B cell (primary cell): ENCODE measurements at regions not wholly inside any gene's neighbourhood (a gene's known extent, or its start where the extent isn't known, plus 50 kb on each side); places are given as distances from the start of the nearest gene placed in this dataset.

Source experiments
- ATAC-seq: fragments of 200-7000 bp; cut with Tn5 transposase; one replicate; pipeline ENCODE4 v1.10.0; 2021; ENCODE audit warnings: low read depth, mild to moderate bottlenecking, moderate number of reproducible peaks, moderate library complexity
- CTCF ChIA-PET: fragments of 350-600 bp; sonication (Branson Sonifier 250); formaldehyde crosslinking; loops from one replicate; lab custom pipeline; 2021; ENCODE audit warnings: antibody characterized with exemption, inconsistent platforms; lab: Charles Lee
- POLR2A ChIA-PET: fragments of 350-600 bp; sonication (Branson Sonifier 250); formaldehyde crosslinking; loops from one replicate; lab custom pipeline; 2021; ENCODE audit warnings: antibody characterized with exemption; lab: Charles Lee
- DNase-seq: peaks from one replicate; pipeline ENCODE4 v3.0.0; 2013
- H2AFZ ChIP-seq: 2 replicates; pipeline ENCODE4 v1.6.1; 2012; ENCODE audit warnings: mild to moderate bottlenecking, low read depth, low read length; ENCODE audit not compliant: insufficient read depth, poor library complexity, severe bottlenecking
- H3K27ac ChIP-seq, 2 donors: 1 replicate in 1 of 2; 2 replicates in 1 of 2; pipeline ENCODE4 v1.5.1; 2012 to 2013; ENCODE audit warnings: low read length in 2 of 2, mild to moderate bottlenecking in 2 of 2, moderate library complexity in 1 of 2
- H3K27me3 ChIP-seq, 4 experiments: fragments of 200-600 bp in 1 of 4; sonication (generic) in 1 of 4; replicated peaks in 1 of 4; 1 replicate in 2 of 4; 2 replicates in 2 of 4; pipeline versions ENCODE4 v1.6.1 to v1.7.0; 2013 to 2016; ENCODE audit warnings: low read length in 3 of 4, mild to moderate bottlenecking in 2 of 4, mixed read lengths in 1 of 4, moderate library complexity in 1 of 4; ENCODE audit not compliant: insufficient read depth in 4 of 4, control insufficient read depth in 3 of 4; ENCODE audit errors: control extremely low read depth in 1 of 4
- H3K36me3 ChIP-seq, 2 experiments: replicated peaks in 1 of 2; 1 replicate in 1 of 2; 2 replicates in 1 of 2; pipeline versions ENCODE4 v1.6.1 to v1.7.1; 2013; ENCODE audit warnings: low read length in 1 of 2; ENCODE audit not compliant: insufficient read depth in 2 of 2, control insufficient read depth in 1 of 2; ENCODE audit errors: control extremely low read depth in 1 of 2, extremely low read depth in 1 of 2
- H3K4me1 ChIP-seq, 2 donors: fragments of 200-600 bp in 1 of 2; sonication (generic) in 1 of 2; 1 replicate in 1 of 2; 2 replicates in 1 of 2; pipeline versions ENCODE4 v1.5.1 to v1.6.1; 2013 to 2017; ENCODE audit warnings: low read length in 2 of 2; ENCODE audit not compliant: control insufficient read depth in 2 of 2, insufficient read depth in 2 of 2
- H3K4me2 ChIP-seq: replicated peaks from 2 replicates; pipeline ENCODE3; 2012; ENCODE audit warnings: mild to moderate bottlenecking, low read depth, low read length; ENCODE audit not compliant: poor library complexity, severe bottlenecking
- H3K4me3 ChIP-seq, 5 experiments: fragments of 200-600 bp in 1 of 5; sonication (generic) in 1 of 5; 1 replicate in 3 of 5; 2 replicates in 2 of 5; pipeline versions ENCODE4 v1.5.1 to v1.7.0; 2011 to 2016; ENCODE audit warnings: low read length in 4 of 5, mild to moderate bottlenecking in 4 of 5, low read depth in 2 of 5, control low read depth in 1 of 5, moderate library complexity in 1 of 5; ENCODE audit not compliant: insufficient read depth in 1 of 5; ENCODE audit errors: control extremely low read depth in 1 of 5, extremely low read depth in 1 of 5
- H3K79me2 ChIP-seq: fragments of 200-600 bp; sonication (generic); one replicate; pipeline ENCODE4 v1.6.0; 2016; ENCODE audit warnings: low read length; ENCODE audit not compliant: control insufficient read depth, insufficient read depth
- H3K9ac ChIP-seq: fragments of 200-600 bp; sonication (generic); 2 replicates; pipeline ENCODE4 v1.6.1; 2017; ENCODE audit warnings: mild to moderate bottlenecking, low read length, moderate library complexity
- H3K9me3 ChIP-seq, 3 donors: one replicate each; pipeline versions ENCODE4 v1.6.1 to v1.7.1; 2013; ENCODE audit warnings: low read length in 2 of 3; ENCODE audit not compliant: control insufficient read depth in 2 of 3, insufficient read depth in 1 of 3; ENCODE audit errors: control extremely low read depth in 1 of 3
- H4K20me1 ChIP-seq: 2 replicates; pipeline ENCODE4 v1.6.0; 2012; ENCODE audit warnings: mild to moderate bottlenecking, low read length; ENCODE audit not compliant: insufficient read depth, control insufficient read depth, poor library complexity, severe bottlenecking
- H3K27ac Mint-ChIP-seq: one replicate; pipeline ENCODE4 v1.8.0; 2021; ENCODE audit warnings: mixed read lengths
- H3K27me3 Mint-ChIP-seq: one replicate; pipeline ENCODE4 v1.8.0; 2021; ENCODE audit warnings: mixed read lengths
- H3K4me1 Mint-ChIP-seq: one replicate; pipeline ENCODE4 v1.8.0; 2021; ENCODE audit warnings: mixed read lengths
- H3K4me3 Mint-ChIP-seq: one replicate; pipeline ENCODE4 v1.8.0; 2021; ENCODE audit warnings: mixed read lengths
- H3K9me3 Mint-ChIP-seq: one replicate; pipeline ENCODE4 v1.8.0; 2022; ENCODE audit warnings: mixed read lengths; ENCODE audit not compliant: insufficient read depth
- EZH2 ChIP-seq: IDR thresholded peaks from 2 replicates; pipeline ENCODE4 v1.6.1; 2012; ENCODE audit warnings: borderline replicate concordance, low read depth, mild to moderate bottlenecking, moderate library complexity, low read length; ENCODE audit not compliant: insufficient read depth, poor library complexity, severe bottlenecking
- WGBS: methylation state at CpG from one replicate; pipeline ENCODE4 v1.1.5; 2013; ENCODE audit warnings: missing lambda C conversion rate; ENCODE audit not compliant: insufficient coverage; 5-methylcytosine and 5-hydroxymethylcytosine counted together
- intact Hi-C: fragments of 100-400 bp; cut with micrococcal nuclease; formaldehyde crosslinking; loops from one replicate; pipeline ENCODE4 v1.10.0; 2022
- TF ChIP-seq, protein P1 (sequence below): fragments of 200-600 bp; IDR thresholded peaks from one replicate; pipeline ENCODE4 v1.8.0; 2022; ENCODE audit warnings: antibody characterized with exemption, mild to moderate bottlenecking

DNA sequence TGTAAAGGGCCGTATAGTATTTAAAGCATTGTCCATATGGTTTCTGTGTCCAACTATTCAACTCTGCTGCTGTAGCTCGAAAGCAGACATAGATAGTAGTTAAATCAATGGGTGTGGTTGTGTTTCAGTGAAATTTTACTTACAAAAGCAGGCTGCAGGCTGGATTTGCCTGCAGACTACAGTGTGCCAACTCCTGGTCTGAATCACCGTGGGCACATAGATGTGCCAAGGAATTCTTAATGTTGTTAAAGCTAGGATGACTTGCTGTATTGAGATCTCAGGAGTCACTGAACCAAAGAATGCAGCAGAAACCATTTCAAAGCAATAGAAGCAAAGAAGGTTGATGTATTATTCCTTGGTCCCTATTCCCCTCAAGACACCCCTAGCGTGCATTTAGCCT, 379.0 kb downstream of the STIM2 start:
- Mint-ChIP-seq H3K27me3 (no peaks in the 10 kb centered on the region), H3K9me3 (no peaks in the 10 kb centered on the region), H3K4me1 (no peaks in the 10 kb centered on the region), H3K4me3 (no peak overlapping the region), H3K27ac (no peak overlapping the region)
- Histone ChIP-seq H3K79me2 (no peaks in the 10 kb centered on the region), H3K9me3 (no peaks in the 10 kb centered on the region), H3K36me3 (no peaks in the 10 kb centered on the region), H3K4me2 (no peak overlapping the region), H3K4me3 (no peak overlapping the region), H3K27ac (no peak overlapping the region), H3K9ac (no peak overlapping the region), H3K27me3 (no peaks in the 10 kb centered on the region), H2AFZ (no peak overlapping the region), H3K4me1 (no peaks in the 10 kb centered on the region), H4K20me1 (no peaks in the 10 kb centered on the region)
- intact Hi-C loops = no loop called here
- CTCF ChIA-PET = no interaction called here
- no peak for DNase-seq
- WGBS = 81% methylated on average over 3 of the region's 4 CpGs
- POLR2A ChIA-PET = no interaction called here
- TF ChIP-seq EZH2 = no peak
- TF ChIP-seq, protein P1, sequence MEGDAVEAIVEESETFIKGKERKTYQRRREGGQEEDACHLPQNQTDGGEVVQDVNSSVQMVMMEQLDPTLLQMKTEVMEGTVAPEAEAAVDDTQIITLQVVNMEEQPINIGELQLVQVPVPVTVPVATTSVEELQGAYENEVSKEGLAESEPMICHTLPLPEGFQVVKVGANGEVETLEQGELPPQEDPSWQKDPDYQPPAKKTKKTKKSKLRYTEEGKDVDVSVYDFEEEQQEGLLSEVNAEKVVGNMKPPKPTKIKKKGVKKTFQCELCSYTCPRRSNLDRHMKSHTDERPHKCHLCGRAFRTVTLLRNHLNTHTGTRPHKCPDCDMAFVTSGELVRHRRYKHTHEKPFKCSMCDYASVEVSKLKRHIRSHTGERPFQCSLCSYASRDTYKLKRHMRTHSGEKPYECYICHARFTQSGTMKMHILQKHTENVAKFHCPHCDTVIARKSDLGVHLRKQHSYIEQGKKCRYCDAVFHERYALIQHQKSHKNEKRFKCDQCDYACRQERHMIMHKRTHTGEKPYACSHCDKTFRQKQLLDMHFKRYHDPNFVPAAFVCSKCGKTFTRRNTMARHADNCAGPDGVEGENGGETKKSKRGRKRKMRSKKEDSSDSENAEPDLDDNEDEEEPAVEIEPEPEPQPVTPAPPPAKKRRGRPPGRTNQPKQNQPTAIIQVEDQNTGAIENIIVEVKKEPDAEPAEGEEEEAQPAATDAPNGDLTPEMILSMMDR = no peak
- no peak for ATAC-seq

DNA sequence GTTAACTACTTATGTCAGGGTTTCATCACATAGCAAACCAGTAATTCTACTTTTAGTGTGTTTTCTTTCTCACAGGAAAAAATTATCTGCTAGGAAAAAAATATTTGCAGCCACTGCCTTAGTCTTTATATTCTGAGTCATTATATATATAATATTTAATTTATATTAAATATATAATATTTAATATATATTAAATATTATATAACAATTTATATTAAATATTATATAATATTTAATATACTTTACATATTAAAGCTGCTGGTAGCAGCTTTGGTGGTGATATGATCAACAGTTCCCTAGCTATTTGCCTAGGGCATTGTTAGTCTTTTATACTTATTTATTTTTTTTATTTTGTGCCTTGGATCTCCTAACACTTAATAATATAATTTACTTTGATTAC, 381.6 kb downstream of the STIM2 start:
- H3K27me3 Mint-ChIP-seq = no peaks in the 10 kb centered on the region
- no peak overlapping the region for H3K9ac ChIP-seq
- H3K27me3 ChIP-seq = no peaks in the 10 kb centered on the region
- H3K36me3 ChIP-seq = no peaks in the 10 kb centered on the region
- ChIA-PET CTCF (no interaction called here), POLR2A (no interaction called here)
- H3K4me3 ChIP-seq = no peak overlapping the region
- no peaks in the 10 kb centered on the region for H3K9me3 ChIP-seq
- ATAC-seq (no peak), DNase-seq (no peak)
- no peaks in the 10 kb centered on the region for H4K20me1 ChIP-seq
- no peaks in the 10 kb centered on the region for H3K4me1 ChIP-seq
- H3K4me1 Mint-ChIP-seq = no peaks in the 10 kb centered on the region
- H3K4me2 ChIP-seq = no peak overlapping the region
- H2AFZ ChIP-seq = no peak overlapping the region
- no peak overlapping the region for H3K27ac ChIP-seq
- no peaks in the 10 kb centered on the region for H3K9me3 Mint-ChIP-seq
- no peak overlapping the region for H3K4me3 Mint-ChIP-seq
- intact Hi-C loops = no loop called here
- no peaks in the 10 kb centered on the region for H3K79me2 ChIP-seq
- no peak overlapping the region for H3K27ac Mint-ChIP-seq
- no peak for TF ChIP-seq EZH2
- TF ChIP-seq, protein P1 = no peak
